ENCODE measurements at regions not wholly inside any gene's neighbourhood (a gene's known extent, or its start where the extent isn't known, plus 50 kb on each side); places are given as distances from the start of the nearest gene placed in this dataset.

- H3K27me3 ChIP-seq (ENCODE audit: control insufficient read depth, insufficient read depth, low read length), result no peaks in the 10 kb centered on the region
- FAIRE-seq, result no peak
- no peak overlapping the region for H3K4me3 ChIP-seq (ENCODE audit: low read depth, low read length)
- H3K36me3 ChIP-seq (ENCODE audit: control insufficient read depth, insufficient read depth, low read length), result no peaks in the 10 kb centered on the region
- peak; percentile 41 for DNase-seq (ENCODE audit: low read depth)
- TF ChIP-seq CTCF (IDR thresholded peaks at IDR 0.05; ENCODE audit: insufficient read depth, low read length, severe bottlenecking), result no peak
These were observed 1894.0 kb upstream of the RAG2 start for GRCh38 chr11:38491986-38492385.

- no peak overlapping the region for H3K4me3 ChIP-seq (ENCODE audit: low read depth, low read length)
- no peaks in the 10 kb centered on the region for H3K36me3 ChIP-seq (ENCODE audit: control insufficient read depth, insufficient read depth, low read length)
- TF ChIP-seq CTCF (IDR thresholded peaks at IDR 0.05; ENCODE audit: insufficient read depth, low read length, severe bottlenecking), result no peak
- no peak for FAIRE-seq
- no peak for DNase-seq (ENCODE audit: low read depth)
- H3K27me3 ChIP-seq (ENCODE audit: control insufficient read depth, insufficient read depth, low read length), result no peaks in the 10 kb centered on the region
These were observed 1883.4 kb upstream of the RAG2 start for GRCh38 chr11:38481391-38481790.

- Histone ChIP-seq H3K27me3 (ENCODE audit: control insufficient read depth, insufficient read depth, low read length) (no peaks in the 10 kb centered on the region), H3K4me3 (ENCODE audit: low read depth, low read length) (no peak overlapping the region), H3K36me3 (ENCODE audit: control insufficient read depth, insufficient read depth, low read length) (no peaks in the 10 kb centered on the region)
- no peak for TF ChIP-seq CTCF (IDR thresholded peaks at IDR 0.05; ENCODE audit: insufficient read depth, low read length, severe bottlenecking)
- DNase-seq (ENCODE audit: low read depth) (peak; percentile 29), FAIRE-seq (no peak)
These were observed 1879.0 kb upstream of the RAG2 start for GRCh38 chr11:38476808-38477575.

- FAIRE-seq (no peak), DNase-seq (ENCODE audit: low read depth) (no peak)
- Histone ChIP-seq H3K27me3 (ENCODE audit: control insufficient read depth, insufficient read depth, low read length) (no peaks in the 10 kb centered on the region), H3K36me3 (ENCODE audit: control insufficient read depth, insufficient read depth, low read length) (no peaks in the 10 kb centered on the region), H3K4me3 (ENCODE audit: low read depth, low read length) (no peak overlapping the region)
- no peak for TF ChIP-seq CTCF (IDR thresholded peaks at IDR 0.05; ENCODE audit: insufficient read depth, low read length, severe bottlenecking)
These were observed 1863.7 kb upstream of the RAG2 start for GRCh38 chr11:38461751-38462150.

DNA sequence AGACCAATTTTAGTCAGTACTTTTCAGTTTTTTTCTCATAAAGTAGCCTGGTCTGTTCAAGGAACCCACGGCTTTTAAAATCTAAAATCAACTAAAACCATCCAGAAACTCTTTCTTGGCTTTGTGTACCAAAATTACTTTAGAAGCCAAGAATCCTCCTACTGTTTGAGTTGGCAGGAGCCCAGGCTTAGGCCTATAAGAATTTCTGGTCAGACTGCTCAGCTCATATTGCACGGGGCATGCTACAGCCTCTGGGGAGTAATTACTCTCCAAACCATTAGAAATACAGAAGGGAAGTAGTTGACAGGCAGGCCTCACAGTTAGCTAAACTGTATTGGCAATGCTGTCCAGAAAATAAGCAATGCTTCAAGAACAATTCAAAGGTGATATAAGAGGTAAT, 1862.9 kb upstream of the RAG2 start:
- Histone ChIP-seq H3K4me3 (ENCODE audit: low read depth, low read length) (no peak overlapping the region), H3K36me3 (ENCODE audit: control insufficient read depth, insufficient read depth, low read length) (no peaks in the 10 kb centered on the region), H3K27me3 (ENCODE audit: control insufficient read depth, insufficient read depth, low read length) (no peaks in the 10 kb centered on the region)
- TF ChIP-seq CTCF (IDR thresholded peaks at IDR 0.05; ENCODE audit: insufficient read depth, low read length, severe bottlenecking), result no peak
- no peak for FAIRE-seq
- peak; percentile 74 for DNase-seq (ENCODE audit: low read depth)

DNA sequence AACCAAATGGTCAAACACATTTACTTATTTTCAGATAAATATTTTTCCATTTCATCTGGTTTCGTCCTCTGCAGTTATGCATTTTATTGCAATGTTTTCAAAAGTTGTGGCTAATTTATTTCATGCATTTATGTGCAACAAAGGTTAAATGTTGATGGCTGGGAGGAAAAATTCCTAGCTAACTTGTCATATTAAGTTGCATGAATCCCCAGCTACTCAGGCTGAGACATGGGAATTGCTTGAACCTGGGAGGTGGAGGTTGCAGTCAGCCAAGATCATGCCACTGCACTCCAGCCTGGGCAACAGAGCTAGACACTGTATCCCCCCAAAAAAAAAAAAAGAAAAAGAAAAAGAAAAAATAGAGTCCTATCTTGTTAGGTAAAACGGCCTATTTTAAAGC, 1862.4 kb upstream of the RAG2 start:
- Histone ChIP-seq H3K27me3 (ENCODE audit: control insufficient read depth, insufficient read depth, low read length) (no peaks in the 10 kb centered on the region), H3K4me3 (ENCODE audit: low read depth, low read length) (no peak overlapping the region), H3K36me3 (ENCODE audit: control insufficient read depth, insufficient read depth, low read length) (no peaks in the 10 kb centered on the region)
- peak; percentile 59 for DNase-seq (ENCODE audit: low read depth)
- no peak for FAIRE-seq
- no peak for TF ChIP-seq CTCF (IDR thresholded peaks at IDR 0.05; ENCODE audit: insufficient read depth, low read length, severe bottlenecking)

Data from bronchial epithelial cell (primary cell).